Caco-2 (cell line): ENCODE measurements at regions not wholly inside any gene's neighbourhood (a gene's known extent, or its start where the extent isn't known, plus 50 kb on each side); places are given as distances from the start of the nearest gene placed in this dataset.

Experiments
- BruUV-seq: library from RNA; stranded (reverse); fragments of 400-500 nt; replicated peaks from 2 replicates; lab custom pipeline; 2021; lab: Mats Ljungman, UMichigan
- CTCF ChIA-PET: fragments of 300-600 bp; sonication (Branson Sonifier 250); formaldehyde crosslinking; loops from one replicate; lab custom pipeline; 2022; ENCODE audit warnings: antibody characterized with exemption; lab: Charles Lee
- POLR2A ChIA-PET: fragments of 300-600 bp; sonication (Branson Sonifier 250); formaldehyde crosslinking; loops from one replicate; lab custom pipeline; 2022; ENCODE audit warnings: antibody characterized with exemption; lab: Charles Lee
- DNase-seq, 2 experiments: peaks; one replicate each; pipeline versions ENCODE4 v3.0.0 to v3.0.0-alpha.2; 2020 to 2022
- H3K27me3 ChIP-seq: replicated peaks from 2 replicates; pipeline ENCODE4 v1.6.0; 2011; ENCODE audit warnings: low read length; ENCODE audit not compliant: control insufficient read depth, insufficient read depth
- H3K36me3 ChIP-seq: 2 replicates; pipeline ENCODE4 v1.5.1; 2011; ENCODE audit warnings: low read length; ENCODE audit not compliant: control insufficient read depth, insufficient read depth
- H3K4me1 ChIP-seq: fragments of 250-450 bp; sonication (Bioruptor Pico); 2 replicates; pipeline ENCODE4 v1.5.1; 2020; ENCODE audit warnings: mild to moderate bottlenecking
- H3K4me3 ChIP-seq: 2 replicates; pipeline ENCODE4 v1.5.1; 2011; ENCODE audit warnings: low read depth, mild to moderate bottlenecking, control low read depth, low read length
- H3K9me3 ChIP-seq: fragments of 250-450 bp; sonication (Bioruptor Pico); 2 replicates; pipeline ENCODE4 v1.5.1; 2020; ENCODE audit warnings: mild to moderate bottlenecking, moderate library complexity
- H3K27ac Mint-ChIP-seq: one replicate; pipeline ENCODE4 v1.8.0; 2022; ENCODE audit warnings: mixed read lengths; ENCODE audit not compliant: unreplicated experiment
- H3K27me3 Mint-ChIP-seq: one replicate; pipeline ENCODE4 v1.8.0; 2022; ENCODE audit warnings: mixed read lengths; ENCODE audit not compliant: insufficient read depth, unreplicated experiment
- H3K36me3 Mint-ChIP-seq: one replicate; pipeline ENCODE4 v1.8.0; 2022; ENCODE audit warnings: mild to moderate bottlenecking, mixed read lengths; ENCODE audit not compliant: insufficient read depth, unreplicated experiment
- H3K4me1 Mint-ChIP-seq: one replicate; pipeline ENCODE4 v1.8.0; 2022; ENCODE audit warnings: low read depth, mixed read lengths; ENCODE audit not compliant: unreplicated experiment
- H3K4me3 Mint-ChIP-seq: one replicate; pipeline ENCODE4 v1.8.0; 2022; ENCODE audit warnings: mild to moderate bottlenecking, moderate library complexity, mixed read lengths; ENCODE audit not compliant: unreplicated experiment
- H3K9me3 Mint-ChIP-seq: one replicate; pipeline ENCODE4 v1.8.0; 2022; ENCODE audit warnings: mixed read lengths; ENCODE audit not compliant: unreplicated experiment
- intact Hi-C: fragments of 100-400 bp; cut with micrococcal nuclease; formaldehyde crosslinking; loops from one replicate; pipeline ENCODE4 v1.10.0; 2022; ENCODE audit not compliant: unreplicated experiment
- TF ChIP-seq, protein P1 (sequence below), 2 experiments: fragments of 200-600 bp in 1 of 2; IDR thresholded peaks; 1 replicate in 1 of 2; 2 replicates in 1 of 2; pipeline versions ENCODE4 v1.5.1 to v1.8.0; 2011 to 2022; ENCODE audit warnings: antibody characterized with exemption in 1 of 2, control low read depth in 1 of 2, inconsistent platforms in 1 of 2, low read depth in 1 of 2, low read length in 1 of 2, mild to moderate bottlenecking in 1 of 2, moderate library complexity in 1 of 2; ENCODE audit not compliant: insufficient read depth in 1 of 2, severe bottlenecking in 1 of 2, unreplicated experiment in 1 of 2

DNA sequence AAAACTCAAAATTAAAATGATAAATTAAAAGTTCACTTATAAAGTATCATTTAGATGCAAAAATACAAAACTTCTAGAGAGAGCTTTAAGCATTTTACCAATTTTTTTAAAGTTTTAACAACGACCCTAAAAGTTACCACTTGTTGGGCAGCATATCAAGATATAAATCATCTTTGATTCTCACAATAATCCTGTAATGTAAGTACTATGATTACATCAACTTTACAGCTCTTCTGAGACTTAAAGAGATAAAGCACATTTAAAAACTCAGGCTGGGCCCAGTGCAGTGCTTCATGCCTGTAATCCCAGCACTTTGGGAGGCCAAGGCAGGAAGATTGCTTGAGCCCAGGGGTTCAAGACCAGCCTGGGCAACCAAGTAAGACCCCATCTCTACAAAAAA is 202.7 kb upstream of the GPC6 start:
- intact Hi-C loops = no loop called here
- TF ChIP-seq, protein P1, sequence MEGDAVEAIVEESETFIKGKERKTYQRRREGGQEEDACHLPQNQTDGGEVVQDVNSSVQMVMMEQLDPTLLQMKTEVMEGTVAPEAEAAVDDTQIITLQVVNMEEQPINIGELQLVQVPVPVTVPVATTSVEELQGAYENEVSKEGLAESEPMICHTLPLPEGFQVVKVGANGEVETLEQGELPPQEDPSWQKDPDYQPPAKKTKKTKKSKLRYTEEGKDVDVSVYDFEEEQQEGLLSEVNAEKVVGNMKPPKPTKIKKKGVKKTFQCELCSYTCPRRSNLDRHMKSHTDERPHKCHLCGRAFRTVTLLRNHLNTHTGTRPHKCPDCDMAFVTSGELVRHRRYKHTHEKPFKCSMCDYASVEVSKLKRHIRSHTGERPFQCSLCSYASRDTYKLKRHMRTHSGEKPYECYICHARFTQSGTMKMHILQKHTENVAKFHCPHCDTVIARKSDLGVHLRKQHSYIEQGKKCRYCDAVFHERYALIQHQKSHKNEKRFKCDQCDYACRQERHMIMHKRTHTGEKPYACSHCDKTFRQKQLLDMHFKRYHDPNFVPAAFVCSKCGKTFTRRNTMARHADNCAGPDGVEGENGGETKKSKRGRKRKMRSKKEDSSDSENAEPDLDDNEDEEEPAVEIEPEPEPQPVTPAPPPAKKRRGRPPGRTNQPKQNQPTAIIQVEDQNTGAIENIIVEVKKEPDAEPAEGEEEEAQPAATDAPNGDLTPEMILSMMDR (IDR thresholded peaks at IDR 0.05; ENCODE audit: insufficient read depth in 1 of 2, low read depth in 1 of 2, low read length in 1 of 2, severe bottlenecking in 1 of 2, unreplicated experiment in 1 of 2) = no peak
- Histone ChIP-seq H3K4me3 (no peak overlapping the region), H3K9me3 (no peaks in the 10 kb centered on the region; the same call in 1 of the 2 replicates), H3K36me3 (no peaks in the 10 kb centered on the region), H3K4me1 (no peaks in the 10 kb centered on the region), H3K27me3 (no peaks in the 10 kb centered on the region)
- ChIA-PET CTCF (interaction anchor here (0.6 kb wide), 1 partner anchor 939 kb away, joined by 3 read pairs; no protein-coding TSS in a partner anchor), POLR2A (interaction anchor here (0.7 kb wide), 1 partner anchor 119 kb away, joined by 4 read pairs; no protein-coding TSS in a partner anchor)
- peaks cover 2% of the 10 kb centered on the region for H3K9me3 Mint-ChIP-seq
- no peaks in the 10 kb centered on the region for H3K4me1 Mint-ChIP-seq
- no peak for DNase-seq
- no peak overlapping the region for H3K27ac Mint-ChIP-seq
- no peak overlapping the region for H3K4me3 Mint-ChIP-seq
- BruUV-seq = no TSS peak
- peaks cover 5% of the 10 kb centered on the region for H3K27me3 Mint-ChIP-seq
- H3K36me3 Mint-ChIP-seq = no peaks in the 10 kb centered on the region

DNA sequence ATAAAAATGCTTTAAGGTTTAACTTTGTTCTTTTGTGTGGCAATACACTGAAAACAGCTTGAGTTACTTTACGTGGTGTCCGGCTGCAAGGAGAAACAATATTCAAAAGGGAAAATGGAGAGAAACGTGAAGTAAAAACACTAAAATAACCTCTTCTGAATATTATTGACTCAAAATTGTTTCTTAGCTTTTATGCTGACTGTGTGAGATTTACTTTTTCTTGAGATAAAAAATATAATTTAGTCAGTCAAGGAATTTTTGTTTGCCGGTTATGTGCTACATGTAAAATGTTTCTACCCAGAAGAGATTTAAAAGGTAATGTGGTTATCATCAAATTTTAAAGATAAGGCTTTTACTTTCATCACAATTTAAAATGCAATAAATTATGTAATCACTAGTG is 200.6 kb upstream of the GPC6 start:
- CTCF ChIA-PET = no interaction called here
- no peaks in the 10 kb centered on the region for H3K9me3 Mint-ChIP-seq
- BruUV-seq = no TSS peak
- no peaks in the 10 kb centered on the region for H3K36me3 ChIP-seq
- H3K27ac Mint-ChIP-seq = no peak overlapping the region
- no peaks in the 10 kb centered on the region for H3K9me3 ChIP-seq
- no peak overlapping the region for H3K4me3 ChIP-seq
- TF ChIP-seq, protein P1 (IDR thresholded peaks at IDR 0.05; ENCODE audit: insufficient read depth in 1 of 2, low read depth in 1 of 2, low read length in 1 of 2, severe bottlenecking in 1 of 2, unreplicated experiment in 1 of 2) = no peak
- intact Hi-C loops = no loop called here
- no peaks in the 10 kb centered on the region for H3K27me3 ChIP-seq
- H3K36me3 Mint-ChIP-seq = no peaks in the 10 kb centered on the region
- no peak for DNase-seq
- H3K4me1 Mint-ChIP-seq = no peaks in the 10 kb centered on the region
- H3K4me1 ChIP-seq = no peaks in the 10 kb centered on the region
- H3K4me3 Mint-ChIP-seq = no peak overlapping the region
- POLR2A ChIA-PET = no interaction called here
- peaks cover under 1% of the 10 kb centered on the region for H3K27me3 Mint-ChIP-seq

DNA sequence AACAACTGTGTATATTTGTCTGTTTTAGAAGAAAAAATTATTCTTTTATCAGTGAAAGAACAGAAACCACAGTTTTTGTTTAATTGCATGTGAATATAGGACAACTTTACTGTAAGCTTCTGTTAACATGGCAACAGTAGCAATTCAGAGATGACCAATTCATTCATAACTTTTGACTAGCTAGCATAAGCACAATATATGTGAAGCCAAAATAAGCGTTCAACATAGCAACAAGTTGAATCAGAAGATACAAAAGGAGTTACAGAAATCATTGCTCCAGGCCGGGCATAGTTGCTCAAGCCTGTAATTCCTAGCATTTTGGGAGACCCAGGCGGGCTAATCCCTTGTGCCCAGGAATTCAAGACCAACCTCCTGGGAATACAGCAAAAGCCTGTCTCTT is 197.1 kb upstream of the GPC6 start:
- Mint-ChIP-seq H3K36me3 (no peaks in the 10 kb centered on the region), H3K4me1 (no peaks in the 10 kb centered on the region), H3K9me3 (no peaks in the 10 kb centered on the region), H3K27ac (no peak overlapping the region), H3K4me3 (no peak overlapping the region), H3K27me3 (peaks cover 5% of the 10 kb centered on the region)
- intact Hi-C loops = no loop called here
- H3K27me3 ChIP-seq = no peaks in the 10 kb centered on the region
- BruUV-seq = no TSS peak
- TF ChIP-seq, protein P1 (IDR thresholded peaks at IDR 0.05; ENCODE audit: insufficient read depth in 1 of 2, low read depth in 1 of 2, low read length in 1 of 2, severe bottlenecking in 1 of 2, unreplicated experiment in 1 of 2) = no peak
- DNase-seq = no peak
- CTCF ChIA-PET = no interaction called here
- no peak overlapping the region for H3K4me3 ChIP-seq
- no peaks in the 10 kb centered on the region for H3K4me1 ChIP-seq
- no peaks in the 10 kb centered on the region for H3K9me3 ChIP-seq
- H3K36me3 ChIP-seq = no peaks in the 10 kb centered on the region
- POLR2A ChIA-PET = no interaction called here
